Glomerular endothelial cell (primary cell): ENCODE measurements at regions not wholly inside any gene's neighbourhood (a gene's known extent, or its start where the extent isn't known, plus 50 kb on each side); places are given as distances from the start of the nearest gene placed in this dataset.

Experiments used
- DNase-seq: peaks from one replicate; pipeline ENCODE4 v3.0.0-alpha.2; 2011; ENCODE audit warnings: low read depth, low spot score; ENCODE audit errors: extremely low read depth

GRCh38 chr2:111698743-111699554, 185.0 kb downstream of the ANAPC1 start:
- DNase-seq, result peak; percentile 88

GRCh38 chr2:111701266-111701665, 182.7 kb downstream of the ANAPC1 start:
- no peak for DNase-seq

GRCh38 chr2:111701798-111702118, 182.2 kb downstream of the ANAPC1 start:
- DNase-seq, result no peak

GRCh38 chr2:111702119-111702803, 181.7 kb downstream of the ANAPC1 start:
- no peak for DNase-seq

- DNase-seq, result no peak
Measured at GRCh38 chr2:111702804-111703196, 181.2 kb downstream of the ANAPC1 start.

GRCh38 chr2:111703759-111704158, 180.2 kb downstream of the ANAPC1 start:
- DNase-seq, result no peak

DNA sequence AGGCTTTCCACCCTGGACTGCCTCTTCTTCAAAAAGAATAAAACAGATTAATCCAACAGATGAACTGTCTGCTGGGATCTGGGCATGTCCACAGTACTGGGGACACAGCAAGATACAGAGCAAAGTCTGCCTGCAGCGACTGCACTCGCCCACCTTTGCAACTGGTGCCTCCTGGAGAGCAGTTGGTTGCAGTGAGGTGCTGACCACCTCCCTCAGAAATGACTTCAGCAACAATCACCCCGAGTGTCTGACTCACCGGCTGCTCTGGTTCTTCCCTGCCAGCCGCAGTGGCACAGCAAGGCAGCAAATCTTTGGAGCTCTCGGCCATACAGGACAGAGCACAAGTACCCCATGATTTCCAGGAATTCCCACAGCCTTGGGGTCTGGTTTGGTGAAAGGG, 179.7 kb downstream of the ANAPC1 start:
- DNase-seq, result no peak

DNA sequence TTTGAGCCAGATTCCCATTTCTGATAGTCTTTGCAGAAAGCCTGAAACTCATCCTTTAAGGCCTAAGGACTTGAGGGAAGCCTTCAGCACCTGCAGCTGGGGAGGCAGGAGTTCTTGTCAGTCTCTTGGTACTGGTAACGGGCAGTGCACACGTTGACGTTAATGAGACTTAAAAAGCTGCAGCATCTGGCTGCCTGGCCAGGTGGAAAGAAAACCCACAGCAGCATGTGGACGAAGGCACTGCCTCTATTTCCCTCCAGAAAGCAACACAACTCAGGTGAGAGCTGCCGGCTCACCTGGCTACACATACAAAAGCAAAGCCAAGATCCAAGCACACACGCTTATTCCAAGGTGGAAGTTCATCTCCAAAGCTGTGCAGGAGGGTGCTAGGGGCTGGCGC, 178.8 kb downstream of the ANAPC1 start:
- DNase-seq, result no peak

DNA sequence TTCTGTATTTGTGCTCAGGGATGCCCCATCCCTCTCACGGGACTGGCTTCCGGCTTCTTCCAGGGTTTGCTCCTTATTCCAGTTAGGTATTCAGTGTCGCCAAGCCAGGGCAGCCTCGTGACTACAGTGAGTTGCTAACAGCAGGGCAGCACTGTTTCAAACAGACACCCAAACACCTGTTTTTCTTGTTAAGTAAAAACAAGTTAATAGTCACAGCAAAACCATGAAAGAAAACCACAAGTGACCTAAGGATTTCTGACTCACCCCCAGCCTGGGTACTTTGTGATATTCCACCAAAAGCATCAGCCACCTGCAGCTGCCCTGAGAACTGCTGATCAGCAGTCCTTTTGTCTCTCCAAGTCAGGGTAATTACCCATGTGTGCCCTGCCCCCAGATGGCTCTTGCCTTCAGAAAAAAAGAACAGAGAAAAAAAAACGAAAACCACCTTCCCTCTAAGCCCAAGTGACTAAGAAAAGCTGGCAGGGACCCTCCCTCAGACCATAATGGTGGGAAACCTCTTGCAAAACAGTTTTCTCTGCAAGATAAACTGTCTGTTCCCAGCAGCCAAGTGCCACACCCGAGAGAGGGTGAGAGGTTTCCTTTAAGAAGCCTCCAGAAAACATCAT, 178.2 kb downstream of the ANAPC1 start:
- DNase-seq, result no peak

DNA sequence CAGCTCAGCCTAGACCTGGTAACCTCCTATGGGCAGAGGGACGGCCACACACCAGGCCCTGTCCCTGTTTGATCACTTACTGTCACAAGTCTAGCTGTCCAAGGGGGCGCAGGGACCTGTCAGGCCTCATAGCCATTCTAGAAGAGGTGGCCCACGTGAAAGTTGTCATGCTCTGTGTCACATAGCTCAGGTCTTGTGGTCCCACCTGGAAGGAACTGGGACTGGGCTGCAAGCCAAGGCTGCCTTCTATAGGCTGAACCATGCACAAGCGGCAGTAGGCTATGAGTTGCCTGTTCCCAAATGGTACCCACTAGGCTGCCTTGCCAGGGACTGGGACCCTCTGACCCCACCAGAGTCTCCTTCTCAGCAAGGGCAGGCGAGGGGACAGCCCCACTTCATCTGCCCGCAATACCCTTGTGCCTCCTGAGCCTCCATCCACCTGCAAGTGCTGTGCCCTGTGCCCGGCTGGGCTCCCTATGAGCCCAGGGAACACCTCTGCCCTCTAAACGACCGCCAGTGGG, 177.5 kb downstream of the ANAPC1 start:
- no peak for DNase-seq

DNA sequence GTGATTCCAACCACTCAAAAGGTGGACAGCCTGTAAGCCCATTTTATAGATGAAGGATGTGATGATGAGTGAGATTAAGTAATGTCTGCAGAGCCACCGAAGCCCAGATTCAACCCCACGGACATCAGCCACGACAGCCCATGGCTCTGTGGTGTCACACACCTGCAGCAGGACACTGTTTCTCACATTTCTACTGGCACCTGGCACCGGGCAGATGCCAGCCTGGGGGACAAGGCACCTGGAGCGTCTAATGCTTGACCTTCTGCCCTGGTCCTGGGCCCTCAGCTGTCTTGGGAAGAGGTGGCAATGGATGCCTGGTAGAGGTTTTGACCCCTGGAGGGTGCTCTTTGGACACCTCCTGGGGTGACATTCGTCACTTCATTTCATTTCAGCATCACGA, 176.3 kb downstream of the ANAPC1 start:
- DNase-seq, result no peak

DNA sequence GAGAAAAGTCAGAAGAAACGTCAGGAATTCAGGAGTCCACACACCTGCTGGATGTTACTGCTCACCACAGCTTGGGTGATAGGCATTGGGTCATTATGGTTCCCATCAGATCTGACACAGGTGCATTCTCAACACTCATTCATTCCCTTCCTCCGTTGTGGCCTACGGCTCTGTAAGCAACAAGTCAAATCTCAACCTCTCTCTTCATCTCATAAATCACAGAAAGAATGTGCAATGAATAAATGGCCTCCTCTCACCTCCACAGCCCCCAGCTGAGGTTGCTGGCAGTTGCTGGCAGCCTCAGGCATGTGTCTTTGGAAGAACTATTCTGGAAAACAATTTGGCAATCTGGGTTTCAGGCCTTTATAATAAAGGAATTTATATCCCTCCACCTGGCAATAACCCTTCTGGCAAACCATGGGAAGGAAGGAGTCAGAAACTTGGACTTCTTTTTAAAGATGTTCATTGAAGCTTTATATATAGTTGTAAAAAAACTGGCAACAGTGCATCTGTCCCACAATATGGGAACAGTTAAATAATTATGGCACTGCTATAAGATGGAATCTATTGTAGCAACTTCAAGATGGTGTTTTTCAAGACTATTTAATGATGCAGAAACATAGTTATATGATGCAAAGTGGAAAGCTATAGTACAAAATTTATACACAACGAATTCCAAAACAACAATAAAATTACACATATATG, 175.4 kb downstream of the ANAPC1 start:
- no peak for DNase-seq

- no peak for DNase-seq
Measured at GRCh38 chr2:111709321-111709720, 174.7 kb downstream of the ANAPC1 start.

DNA sequence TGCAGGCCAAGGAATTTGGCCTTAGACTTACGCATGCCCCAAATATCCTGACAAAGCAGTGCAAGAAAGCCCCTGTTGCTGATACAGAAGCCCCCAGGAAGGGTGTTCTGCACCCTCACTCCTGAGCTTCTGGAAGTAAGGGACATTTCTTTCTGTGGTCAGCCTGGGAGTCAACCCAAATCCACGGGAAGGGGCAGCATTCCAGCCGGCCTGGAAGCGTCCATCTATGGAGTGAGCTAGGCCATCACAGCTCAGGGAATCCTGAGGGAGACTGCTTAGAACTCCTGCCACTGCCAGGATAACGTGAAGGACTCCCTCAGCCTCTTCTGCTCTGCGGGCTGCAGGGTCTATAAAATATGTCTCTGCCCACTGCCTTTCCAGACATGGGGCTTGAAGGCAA, 173.9 kb downstream of the ANAPC1 start:
- no peak for DNase-seq

DNA sequence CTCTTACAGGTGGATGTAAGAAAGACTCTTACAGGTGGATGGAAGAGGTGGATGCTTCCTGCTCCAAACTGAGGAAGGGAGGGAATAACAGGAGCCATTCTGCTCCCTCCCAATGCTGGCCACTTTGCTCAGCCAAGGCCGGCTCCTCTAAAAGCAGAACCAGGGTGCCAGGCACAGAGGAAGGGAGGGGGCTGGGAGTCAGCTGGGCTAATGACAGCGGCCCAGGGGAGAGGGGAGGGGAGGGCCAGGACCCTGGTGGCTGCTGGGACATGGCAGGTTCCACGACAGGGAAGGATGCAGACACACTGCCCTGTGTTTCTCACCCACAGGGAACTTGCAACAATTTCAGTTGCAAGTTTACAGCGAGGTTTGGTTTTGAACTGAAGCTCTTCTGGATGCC, 173.4 kb downstream of the ANAPC1 start:
- DNase-seq, result no peak

GRCh38 chr2:111711270-111711669, 172.7 kb downstream of the ANAPC1 start:
- DNase-seq, result no peak

- DNase-seq, result no peak
Measured at GRCh38 chr2:111712361-111712760, 171.6 kb downstream of the ANAPC1 start.

DNA sequence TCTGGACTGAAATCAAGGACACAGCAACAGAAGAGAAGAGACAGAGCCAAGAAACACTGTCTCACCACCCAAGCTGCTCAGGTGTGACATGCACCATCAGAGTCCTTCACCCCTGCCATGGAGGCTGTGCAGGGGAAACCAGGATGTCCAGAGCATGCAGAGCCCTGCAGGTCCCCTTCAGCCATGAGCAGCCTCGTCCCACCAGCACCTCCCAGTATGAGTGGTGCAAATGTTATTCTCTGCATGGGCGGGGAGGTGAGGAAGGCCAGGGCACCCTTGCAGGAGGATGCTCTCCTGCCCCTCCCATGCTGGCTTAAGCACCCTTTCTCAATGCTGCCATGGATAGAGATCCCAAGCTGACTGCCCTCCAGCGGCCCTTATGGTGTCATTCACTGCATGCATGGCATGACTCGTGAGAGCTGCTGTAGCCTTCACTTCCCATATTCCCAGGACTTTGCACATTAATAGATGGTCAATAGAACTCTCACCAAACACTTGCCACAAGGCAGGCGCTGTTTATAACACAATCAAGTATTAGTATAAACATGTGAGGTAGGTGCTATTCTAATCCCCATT, 171.0 kb downstream of the ANAPC1 start:
- DNase-seq, result no peak

DNA sequence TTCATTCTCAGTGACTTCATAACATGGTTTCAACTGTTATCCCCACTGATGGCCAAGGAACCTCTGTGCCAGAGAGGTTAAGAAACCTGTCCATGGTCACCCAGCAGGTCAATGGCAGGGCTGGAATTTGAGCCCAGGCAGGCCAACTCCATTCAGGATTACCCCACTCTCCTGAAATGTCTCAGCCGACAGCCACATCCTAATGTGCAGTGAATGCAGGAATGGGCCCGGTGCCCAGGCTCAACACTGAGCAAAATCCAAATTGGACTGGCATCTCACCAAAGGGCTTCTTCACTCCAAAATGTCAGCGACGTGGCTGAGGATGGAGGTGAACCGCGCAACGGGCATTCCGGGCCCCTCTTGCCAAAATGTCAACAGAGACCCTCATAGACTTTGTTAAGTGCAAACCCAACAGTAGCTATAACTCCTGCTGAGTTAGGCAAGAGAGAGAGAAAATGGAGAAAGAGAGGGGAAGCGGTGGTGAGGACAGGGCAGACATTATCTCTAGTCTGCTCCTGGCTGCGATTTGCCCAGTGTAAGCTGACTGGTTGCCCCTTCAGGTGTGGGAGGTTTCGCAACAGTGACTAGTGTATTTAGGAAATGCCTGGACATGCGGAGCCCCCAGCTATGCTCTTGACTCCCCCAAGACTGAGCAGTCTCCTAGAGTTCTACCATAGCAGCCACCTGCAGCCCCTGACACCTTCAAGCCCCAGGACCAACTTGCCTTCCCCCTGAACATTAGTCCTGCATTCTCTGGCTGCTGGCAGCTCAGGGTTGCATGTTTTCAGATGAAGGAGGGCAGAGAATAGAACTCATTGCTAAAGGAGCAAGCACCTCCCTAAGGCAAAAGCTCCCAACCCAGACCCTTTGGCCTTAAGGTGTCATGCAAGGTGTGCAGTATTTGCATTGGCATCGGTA, 167.7 kb downstream of the ANAPC1 start:
- DNase-seq, result no peak
